Hepatocyte (in vitro differentiated cells): ENCODE measurements at regions not wholly inside any gene's neighbourhood (a gene's known extent, or its start where the extent isn't known, plus 50 kb on each side); places are given as distances from the start of the nearest gene placed in this dataset.

Experiments
- DNase-seq: peaks from one replicate; pipeline ENCODE4 v3.0.0-alpha.2; 2016; ENCODE audit warnings: low spot score
- H2AFZ ChIP-seq: fragments of 200-600 bp; sonication (generic); 2 replicates; pipeline ENCODE4 v1.6.0; 2016; ENCODE audit warnings: antibody characterized with exemption, mild to moderate bottlenecking
- H3K27ac ChIP-seq: fragments of 200-600 bp; sonication (generic); 2 replicates; pipeline ENCODE4 v1.5.1; 2016; ENCODE audit warnings: mild to moderate bottlenecking
- H3K27me3 ChIP-seq: fragments of 200-600 bp; sonication (generic); 2 replicates; pipeline ENCODE4 v1.6.1; 2016
- H3K36me3 ChIP-seq: fragments of 200-600 bp; sonication (generic); replicated peaks from 2 replicates; pipeline ENCODE4 v1.5.1; 2016; ENCODE audit warnings: low read depth; ENCODE audit not compliant: insufficient read depth
- H3K4me1 ChIP-seq: fragments of 200-600 bp; sonication (generic); 2 replicates; pipeline ENCODE4 v1.5.1; 2016; ENCODE audit warnings: mild to moderate bottlenecking, moderate library complexity; ENCODE audit not compliant: insufficient read depth
- H3K4me2 ChIP-seq: fragments of 200-600 bp; sonication (generic); 2 replicates; pipeline ENCODE4 v1.6.0; 2016
- H3K4me3 ChIP-seq: fragments of 200-600 bp; sonication (generic); 2 replicates; pipeline ENCODE4 v1.5.1; 2016; ENCODE audit warnings: mild to moderate bottlenecking
- H3K79me2 ChIP-seq: fragments of 200-600 bp; sonication (generic); 2 replicates; pipeline ENCODE4 v1.6.0; 2017; ENCODE audit warnings: mild to moderate bottlenecking
- H3K9me2 ChIP-seq: fragments of 200-600 bp; sonication (generic); replicated peaks from 2 replicates; pipeline ENCODE4 v1.6.0; 2017; ENCODE audit warnings: mild to moderate bottlenecking; ENCODE audit not compliant: insufficient read depth
- H3K9me3 ChIP-seq: fragments of 200-600 bp; sonication (generic); 2 replicates; pipeline ENCODE4 v1.5.1; 2016; ENCODE audit warnings: low read depth, mild to moderate bottlenecking
- H4K20me1 ChIP-seq: fragments of 200-600 bp; sonication (generic); 2 replicates; pipeline ENCODE4 v1.6.0; 2016; ENCODE audit warnings: mild to moderate bottlenecking; ENCODE audit not compliant: insufficient read depth, poor library complexity, severe bottlenecking
- CTCF ChIP-seq: fragments of 200-600 bp; sonication (generic); IDR thresholded peaks from 2 replicates; pipeline ENCODE4 v1.5.1; 2016; ENCODE audit warnings: antibody characterized with exemption, mild to moderate bottlenecking; ENCODE audit not compliant: poor library complexity
- EZH2 ChIP-seq: fragments of 200-600 bp; sonication (generic); IDR thresholded peaks from 2 replicates; pipeline ENCODE4 v1.6.1; 2016; ENCODE audit warnings: antibody characterized with exemption, mild to moderate bottlenecking, borderline replicate concordance
- EZH2phosphoT487 ChIP-seq: fragments of 200-600 bp; sonication (generic); IDR thresholded peaks from one replicate; pipeline ENCODE4 v1.6.1; 2018; ENCODE audit warnings: antibody characterized with exemption, mild to moderate bottlenecking, low read depth, moderate library complexity; ENCODE audit not compliant: unreplicated experiment, severe bottlenecking
- WGBS: methylation state at CpG from one replicate; pipeline ENCODE4 v1.1.6; 2016; ENCODE audit warnings: low lambda C conversion rate; ENCODE audit errors: missing lambda C conversion rate; 5-methylcytosine and 5-hydroxymethylcytosine counted together

- TF ChIP-seq EZH2phosphoT487 (no peak), CTCF (no peak), EZH2 (no peak)
Observed at GRCh38 chr4:159900562-159900961, 797.7 kb downstream of the RAPGEF2 start.

GRCh38 chr4:159902648-159903047 is 799.8 kb downstream of the RAPGEF2 start:
- H3K9me3 ChIP-seq, result no peaks in the 10 kb centered on the region
- no peak overlapping the region for H3K4me2 ChIP-seq
- H2AFZ ChIP-seq, result no peak overlapping the region
- H4K20me1 ChIP-seq, result no peaks in the 10 kb centered on the region
- H3K36me3 ChIP-seq, result no peaks in the 10 kb centered on the region
- H3K4me1 ChIP-seq, result no peaks in the 10 kb centered on the region
- no peaks in the 10 kb centered on the region for H3K79me2 ChIP-seq
- H3K27ac ChIP-seq, result no peak overlapping the region
- TF ChIP-seq EZH2phosphoT487, result no peak
- TF ChIP-seq EZH2, result no peak
- TF ChIP-seq CTCF, result no peak
- WGBS, result 0% methylated on average over 1 of the region's 1 CpG
- H3K4me3 ChIP-seq, result no peak overlapping the region
- no peaks in the 10 kb centered on the region for H3K9me2 ChIP-seq
- no peak for DNase-seq
- no peaks in the 10 kb centered on the region for H3K27me3 ChIP-seq

More at GRCh38 chr4:159900562-159900961, 797.7 kb downstream of the RAPGEF2 start:
- Histone ChIP-seq H3K4me2 (no peak overlapping the region), H3K4me3 (no peak overlapping the region), H3K4me1 (no peaks in the 10 kb centered on the region), H3K27me3 (no peaks in the 10 kb centered on the region), H3K27ac (no peak overlapping the region), H3K36me3 (no peaks in the 10 kb centered on the region), H3K79me2 (no peaks in the 10 kb centered on the region), H3K9me3 (no peaks in the 10 kb centered on the region), H4K20me1 (no peaks in the 10 kb centered on the region), H2AFZ (no peak overlapping the region), H3K9me2 (no peaks in the 10 kb centered on the region)
- 85% methylated on average over 1 of the region's 1 CpG for WGBS
- DNase-seq, result no peak

- WGBS, result 71% methylated on average over 2 of the region's 2 CpGs
- no peaks in the 10 kb centered on the region for H3K27me3 ChIP-seq
- H3K4me1 ChIP-seq, result no peaks in the 10 kb centered on the region
- no peak overlapping the region for H3K4me3 ChIP-seq
- TF ChIP-seq CTCF (no peak), EZH2 (no peak), EZH2phosphoT487 (no peak)
- no peak overlapping the region for H3K27ac ChIP-seq
- H3K4me2 ChIP-seq, result no peak overlapping the region
- H3K79me2 ChIP-seq, result no peaks in the 10 kb centered on the region
- DNase-seq, result no peak
- no peaks in the 10 kb centered on the region for H4K20me1 ChIP-seq
- H3K9me2 ChIP-seq, result no peaks in the 10 kb centered on the region
- no peaks in the 10 kb centered on the region for H3K36me3 ChIP-seq
- H2AFZ ChIP-seq, result no peak overlapping the region
- no peaks in the 10 kb centered on the region for H3K9me3 ChIP-seq
Observed at GRCh38 chr4:159904906-159905305, 802.0 kb downstream of the RAPGEF2 start.

GRCh38 chr4:159906051-159906450 is 803.2 kb downstream of the RAPGEF2 start:
- Histone ChIP-seq H3K27me3 (no peaks in the 10 kb centered on the region), H2AFZ (no peak overlapping the region), H3K9me3 (no peaks in the 10 kb centered on the region), H3K4me3 (no peak overlapping the region), H3K36me3 (no peaks in the 10 kb centered on the region), H4K20me1 (no peaks in the 10 kb centered on the region), H3K4me1 (no peaks in the 10 kb centered on the region), H3K9me2 (no peaks in the 10 kb centered on the region), H3K79me2 (no peaks in the 10 kb centered on the region), H3K27ac (no peak overlapping the region), H3K4me2 (no peak overlapping the region)
- no peak for DNase-seq
- no peak for TF ChIP-seq CTCF
- TF ChIP-seq EZH2, result no peak
- no peak for TF ChIP-seq EZH2phosphoT487
